ENCODE measurements at regions not wholly inside any gene's neighbourhood (a gene's known extent, or its start where the extent isn't known, plus 50 kb on each side); places are given as distances from the start of the nearest gene placed in this dataset.

GRCh38 chr21:35236090-35236489, 187.0 kb upstream of the RUNX1 start:
- TF ChIP-seq CTCF (IDR thresholded peaks at IDR 0.05) (no peak), POLR2A (IDR thresholded peaks at IDR 0.05) (no peak)
